ENCODE measurements at regions not wholly inside any gene's neighbourhood (a gene's known extent, or its start where the extent isn't known, plus 50 kb on each side); places are given as distances from the start of the nearest gene placed in this dataset.

DNA sequence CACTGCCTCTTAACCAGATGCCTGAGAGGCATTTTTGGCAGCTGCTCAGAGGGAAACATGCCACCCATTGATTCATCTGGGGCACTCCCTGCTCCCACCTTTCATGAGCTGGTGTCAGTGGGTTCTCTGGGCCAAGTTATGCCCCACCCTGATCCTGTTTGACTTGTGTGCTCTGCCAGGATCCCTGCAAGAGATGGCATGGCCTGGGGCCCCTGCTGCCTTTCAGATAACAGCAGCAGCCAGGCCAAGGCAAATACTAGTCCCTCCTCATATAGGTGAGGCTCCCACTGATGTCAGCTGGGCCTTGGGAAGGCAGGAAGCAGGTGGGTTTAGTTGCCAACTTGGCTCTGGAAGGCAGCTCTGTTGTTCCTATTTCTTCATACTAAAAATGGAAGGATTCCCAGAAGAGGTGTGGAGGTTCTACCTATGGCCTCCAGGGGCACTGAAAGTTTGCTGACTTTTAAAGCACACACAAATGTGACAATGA lies 192.9 kb upstream of the RBPJ start:
- Mint-ChIP-seq H3K9me3 (peaks cover 2% of the 10 kb centered on the region in 2 donors), H3K27me3 (ENCODE audit: low read depth in 2 of 2) (peaks cover 31 to 33% of the 10 kb centered on the region in 2 donors), H3K4me1 (peaks cover 27 to 29% of the 10 kb centered on the region in 2 donors), H3K27ac (no peak overlapping the region), H3K4me3 (no peak overlapping the region), H3K36me3 (peaks cover 7% of the 10 kb centered on the region)
- Histone ChIP-seq H3K4me3 (ENCODE audit: low read length) (no peak overlapping the region), H3K27me3 (ENCODE audit: control insufficient read depth, insufficient read depth, low read length) (peaks cover 4% of the 10 kb centered on the region), H3K4me1 (ENCODE audit: control insufficient read depth, insufficient read depth, low read length) (peaks cover 25% of the 10 kb centered on the region), H3K9me3 (ENCODE audit: control insufficient read depth, insufficient read depth, low read length) (no peaks in the 10 kb centered on the region), H3K27ac (ENCODE audit: low read length) (no peak overlapping the region), H3K36me3 (ENCODE audit: control insufficient read depth, insufficient read depth, low read length) (no peaks in the 10 kb centered on the region)
- no peak for DNase-seq
- intact Hi-C loops (cut with micrococcal nuclease), result no loop called here
- TF ChIP-seq, protein P1, sequence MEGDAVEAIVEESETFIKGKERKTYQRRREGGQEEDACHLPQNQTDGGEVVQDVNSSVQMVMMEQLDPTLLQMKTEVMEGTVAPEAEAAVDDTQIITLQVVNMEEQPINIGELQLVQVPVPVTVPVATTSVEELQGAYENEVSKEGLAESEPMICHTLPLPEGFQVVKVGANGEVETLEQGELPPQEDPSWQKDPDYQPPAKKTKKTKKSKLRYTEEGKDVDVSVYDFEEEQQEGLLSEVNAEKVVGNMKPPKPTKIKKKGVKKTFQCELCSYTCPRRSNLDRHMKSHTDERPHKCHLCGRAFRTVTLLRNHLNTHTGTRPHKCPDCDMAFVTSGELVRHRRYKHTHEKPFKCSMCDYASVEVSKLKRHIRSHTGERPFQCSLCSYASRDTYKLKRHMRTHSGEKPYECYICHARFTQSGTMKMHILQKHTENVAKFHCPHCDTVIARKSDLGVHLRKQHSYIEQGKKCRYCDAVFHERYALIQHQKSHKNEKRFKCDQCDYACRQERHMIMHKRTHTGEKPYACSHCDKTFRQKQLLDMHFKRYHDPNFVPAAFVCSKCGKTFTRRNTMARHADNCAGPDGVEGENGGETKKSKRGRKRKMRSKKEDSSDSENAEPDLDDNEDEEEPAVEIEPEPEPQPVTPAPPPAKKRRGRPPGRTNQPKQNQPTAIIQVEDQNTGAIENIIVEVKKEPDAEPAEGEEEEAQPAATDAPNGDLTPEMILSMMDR (IDR thresholded peaks at IDR 0.05), result no peak
- no peak for ATAC-seq

DNA sequence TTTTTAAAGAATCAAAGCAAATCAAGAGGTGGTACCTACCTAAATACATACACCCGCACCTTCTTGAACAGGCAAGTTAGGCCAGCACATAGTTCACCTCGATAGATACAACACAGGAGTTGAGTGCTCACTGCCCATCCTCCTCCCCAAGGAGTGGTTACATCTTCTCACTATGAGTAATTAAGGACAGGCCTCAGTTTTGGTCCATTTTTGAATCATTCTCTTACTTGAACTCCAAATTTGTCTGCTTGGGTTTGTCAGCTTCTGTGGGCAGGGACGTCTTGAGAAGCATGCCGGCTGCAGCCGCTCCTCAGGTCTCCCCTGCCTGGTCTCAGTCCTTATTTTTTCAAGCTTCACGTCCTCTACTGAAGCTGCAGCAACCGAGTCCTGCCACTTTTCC lies 190.6 kb upstream of the RBPJ start:
- intact Hi-C loops (cut with micrococcal nuclease), result no loop called here
- peak in 1 of 2 donors; percentile 6 for DNase-seq
- WGBS (ENCODE audit: insufficient coverage), result 83% methylated on average over 7 of the region's 7 CpGs
- Histone ChIP-seq H3K4me1 (ENCODE audit: control insufficient read depth, insufficient read depth, low read length) (peaks cover 35% of the 10 kb centered on the region), H3K27ac (ENCODE audit: low read length) (no peak overlapping the region), H3K9me3 (ENCODE audit: control insufficient read depth, insufficient read depth, low read length) (no peaks in the 10 kb centered on the region), H3K27me3 (ENCODE audit: control insufficient read depth, insufficient read depth, low read length) (peaks cover 22% of the 10 kb centered on the region), H3K36me3 (ENCODE audit: control insufficient read depth, insufficient read depth, low read length) (no peaks in the 10 kb centered on the region), H3K4me3 (ENCODE audit: low read length) (no peak overlapping the region)
- Mint-ChIP-seq H3K4me3 (no peak overlapping the region), H3K4me1 (peaks cover 32 to 36% of the 10 kb centered on the region in 2 donors), H3K27me3 (ENCODE audit: low read depth in 2 of 2) (peaks cover 37 to 38% of the 10 kb centered on the region in 2 donors), H3K27ac (no peak overlapping the region), H3K9me3 (peaks cover 2% of the 10 kb centered on the region in 2 donors), H3K36me3 (peaks cover 7% of the 10 kb centered on the region)
- no peak for ATAC-seq
- TF ChIP-seq, protein P1 (IDR thresholded peaks at IDR 0.05), result no peak

DNA sequence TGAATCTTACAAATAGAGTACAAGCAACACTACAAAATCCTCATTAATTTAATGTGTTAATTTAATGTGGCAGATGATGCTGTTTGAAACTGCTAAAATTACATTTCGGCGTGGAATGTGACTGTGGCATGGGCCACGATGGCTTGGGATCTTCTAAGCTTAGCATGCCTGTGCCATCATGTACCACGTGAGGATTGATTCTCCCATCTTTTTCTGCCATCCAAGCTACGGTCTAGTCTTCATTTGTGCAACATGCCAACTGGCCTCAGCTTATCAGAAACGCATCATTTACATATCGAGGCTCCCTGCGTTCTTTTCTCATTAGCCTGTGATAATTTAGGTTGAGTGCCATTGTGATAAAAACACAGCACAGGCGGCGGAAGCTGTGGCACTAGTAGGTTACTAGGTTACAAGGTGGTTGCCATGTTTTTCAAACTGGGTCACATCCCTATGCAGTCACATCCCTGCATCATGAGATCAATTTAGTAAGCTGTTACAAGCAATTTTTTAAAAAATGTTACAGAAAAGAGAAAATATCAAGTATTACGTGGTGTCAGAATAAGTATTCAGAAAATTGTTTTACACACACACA lies 189.9 kb upstream of the RBPJ start:
- no peaks in the 10 kb centered on the region for H3K36me3 ChIP-seq (ENCODE audit: control insufficient read depth, insufficient read depth, low read length)
- no peak overlapping the region for H3K4me3 ChIP-seq (ENCODE audit: low read length)
- TF ChIP-seq, protein P1 (IDR thresholded peaks at IDR 0.05), result no peak
- peaks cover 22% of the 10 kb centered on the region for H3K27me3 ChIP-seq (ENCODE audit: control insufficient read depth, insufficient read depth, low read length)
- no peak overlapping the region for H3K27ac ChIP-seq (ENCODE audit: low read length)
- ATAC-seq, result no peak
- Mint-ChIP-seq H3K27me3 (ENCODE audit: low read depth in 2 of 2) (peaks cover 40 to 42% of the 10 kb centered on the region in 2 donors), H3K4me3 (peak overlapping the region; percentile 45), H3K4me1 (peaks cover 32 to 36% of the 10 kb centered on the region in 2 donors), H3K9me3 (peaks cover 2% of the 10 kb centered on the region in 2 donors), H3K27ac (peak overlapping the region in 1 of 2 donors; percentile 80), H3K36me3 (peaks cover 7% of the 10 kb centered on the region)
- H3K9me3 ChIP-seq (ENCODE audit: control insufficient read depth, insufficient read depth, low read length), result no peaks in the 10 kb centered on the region
- 80% methylated on average over 10 of the region's 11 CpGs for WGBS (ENCODE audit: insufficient coverage)
- DNase-seq, result peak in 1 of 2 donors; percentile 60
- intact Hi-C loops (cut with micrococcal nuclease), result no loop called here
- H3K4me1 ChIP-seq (ENCODE audit: control insufficient read depth, insufficient read depth, low read length), result peaks cover 35% of the 10 kb centered on the region

DNA sequence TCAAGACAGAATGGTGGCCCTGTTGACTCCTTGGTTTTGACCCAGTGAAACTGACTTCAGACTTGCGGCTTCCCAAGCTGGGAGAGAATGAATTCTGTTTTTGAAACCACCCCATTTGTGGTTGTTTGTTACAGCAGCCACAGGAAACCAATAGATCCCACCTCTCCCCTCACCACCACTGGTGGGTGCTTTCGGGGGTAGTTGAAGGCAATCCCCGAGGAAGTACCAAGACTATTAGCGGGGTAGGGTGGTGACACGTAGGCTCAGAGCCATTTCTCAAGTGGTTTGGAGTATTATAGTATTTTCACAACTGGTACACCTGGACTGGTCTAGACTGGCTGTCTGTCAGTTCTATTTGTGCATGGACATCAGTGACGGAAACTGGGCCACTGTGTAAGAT lies 189.1 kb upstream of the RBPJ start:
- peak; percentile 35 to 71 for DNase-seq
- WGBS (ENCODE audit: insufficient coverage), result 20% methylated on average over 6 of the region's 6 CpGs
- peaks cover 24 to 30% of the 10 kb centered on the region in 2 donors for H3K4me1 Mint-ChIP-seq
- H3K4me1 ChIP-seq (ENCODE audit: control insufficient read depth, insufficient read depth, low read length), result peaks cover 32% of the 10 kb centered on the region
- H3K27ac ChIP-seq (ENCODE audit: low read length), result peak overlapping the region; percentile 5
- H3K9me3 ChIP-seq (ENCODE audit: control insufficient read depth, insufficient read depth, low read length), result no peaks in the 10 kb centered on the region
- H3K27me3 ChIP-seq (ENCODE audit: control insufficient read depth, insufficient read depth, low read length), result peaks cover 22% of the 10 kb centered on the region
- peak overlapping the region; percentile 60 to 80 for H3K27ac Mint-ChIP-seq
- H3K9me3 Mint-ChIP-seq, result peaks cover 2% of the 10 kb centered on the region in 2 donors
- no peak overlapping the region for H3K4me3 ChIP-seq (ENCODE audit: low read length)
- ATAC-seq, result peak; percentile 87 to 93 (median 88)
- intact Hi-C loops (cut with micrococcal nuclease), result no loop called here
- peaks cover 34 to 41% of the 10 kb centered on the region in 2 donors for H3K27me3 Mint-ChIP-seq (ENCODE audit: low read depth in 2 of 2)
- TF ChIP-seq, protein P1 (IDR thresholded peaks at IDR 0.05), result no peak
- peaks cover 7% of the 10 kb centered on the region for H3K36me3 Mint-ChIP-seq
- peak overlapping the region; percentile 85 for H3K4me3 Mint-ChIP-seq
- H3K36me3 ChIP-seq (ENCODE audit: control insufficient read depth, insufficient read depth, low read length), result no peaks in the 10 kb centered on the region

Measured in natural killer cell (primary cell).